ENCODE measurements at regions not wholly inside any gene's neighbourhood (a gene's known extent, or its start where the extent isn't known, plus 50 kb on each side); places are given as distances from the start of the nearest gene placed in this dataset.

DNA sequence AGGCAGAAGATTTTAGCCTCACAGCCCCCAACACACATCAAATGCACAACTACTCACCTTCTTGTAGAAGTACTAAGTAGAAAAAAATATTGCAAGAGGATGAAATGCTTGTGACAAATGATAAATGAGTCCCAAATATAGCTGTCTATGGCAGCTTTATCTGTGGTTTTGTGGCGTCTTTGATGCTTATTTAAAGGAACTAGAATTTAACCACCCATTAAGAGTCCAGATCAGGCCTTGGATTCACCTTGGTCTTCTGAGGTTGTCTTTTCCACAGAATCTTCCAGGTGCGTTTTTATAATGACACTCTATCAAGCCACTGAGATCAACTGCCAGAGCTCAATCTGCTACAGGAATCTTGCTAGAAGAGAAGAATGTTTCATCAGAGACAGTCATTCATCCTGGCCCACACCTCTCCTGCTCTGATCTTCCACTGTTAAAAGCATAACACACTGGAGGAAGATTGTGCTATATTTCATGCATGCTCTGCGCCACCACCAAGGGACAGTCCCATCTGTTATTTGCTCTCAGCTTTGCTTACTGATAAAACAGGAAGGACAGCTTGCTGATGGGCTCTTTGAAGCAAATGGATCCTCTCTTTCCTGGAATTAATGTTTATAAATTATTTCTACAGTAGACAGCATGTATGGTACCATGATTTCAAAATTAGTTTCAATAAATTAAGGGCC lies 144.1 kb downstream of the SLC7A11 start:
- Histone ChIP-seq H3K36me3 (ENCODE audit: insufficient read depth, low read length) (no peaks in the 10 kb centered on the region), H3K79me2 (ENCODE audit: control insufficient read depth, insufficient read depth, low read length, unreplicated experiment) (no peaks in the 10 kb centered on the region), H3K4me1 (ENCODE audit: control insufficient read depth, insufficient read depth, low read length, unreplicated experiment) (no peaks in the 10 kb centered on the region), H3K27me3 (ENCODE audit: insufficient read depth, low read length) (no peaks in the 10 kb centered on the region), H3K27ac (ENCODE audit: low read depth, low read length) (no peak overlapping the region), H2AFZ (ENCODE audit: low read length, unreplicated experiment) (no peak overlapping the region), H3K4me3 (ENCODE audit: low read depth, low read length) (no peak overlapping the region)

DNA sequence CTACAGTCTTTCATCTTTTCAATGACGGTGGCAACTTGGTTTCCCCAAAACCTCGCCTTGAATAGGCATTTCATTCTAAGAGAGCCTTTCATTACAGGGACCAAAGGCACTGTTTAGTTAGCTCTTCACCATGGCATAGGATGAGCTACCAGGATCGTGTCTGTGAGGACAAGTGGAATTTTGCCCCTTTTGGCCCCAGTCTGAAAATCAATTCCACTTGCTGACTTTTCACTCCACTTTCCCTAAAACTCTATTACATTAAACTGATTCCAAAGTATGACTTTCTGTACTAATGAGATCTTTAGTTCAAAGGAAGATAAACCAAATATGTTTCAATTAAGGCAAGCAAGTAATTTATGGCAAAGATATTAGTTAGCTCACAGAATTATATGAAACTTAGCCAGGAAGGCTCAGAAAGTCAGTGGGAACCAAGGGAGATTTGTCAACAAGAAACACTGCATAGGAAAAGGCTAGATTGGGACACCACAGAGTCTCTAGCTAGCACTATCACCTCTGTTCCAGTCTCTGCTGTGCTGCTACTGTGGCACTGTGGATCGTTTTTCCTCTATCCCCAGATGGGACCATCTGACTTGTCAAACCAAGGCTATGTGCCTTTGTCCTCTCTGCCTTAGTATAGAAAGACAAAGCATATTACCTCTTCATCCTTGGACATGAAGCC lies 145.6 kb downstream of the SLC7A11 start:
- H3K79me2 ChIP-seq (ENCODE audit: control insufficient read depth, insufficient read depth, low read length, unreplicated experiment) = no peaks in the 10 kb centered on the region
- H3K4me1 ChIP-seq (ENCODE audit: control insufficient read depth, insufficient read depth, low read length, unreplicated experiment) = no peaks in the 10 kb centered on the region
- H3K27me3 ChIP-seq (ENCODE audit: insufficient read depth, low read length) = no peaks in the 10 kb centered on the region
- no peak overlapping the region for H3K4me3 ChIP-seq (ENCODE audit: low read depth, low read length)
- no peak overlapping the region for H2AFZ ChIP-seq (ENCODE audit: low read length, unreplicated experiment)
- H3K27ac ChIP-seq (ENCODE audit: low read depth, low read length) = no peak overlapping the region
- no peaks in the 10 kb centered on the region for H3K36me3 ChIP-seq (ENCODE audit: insufficient read depth, low read length)

DNA sequence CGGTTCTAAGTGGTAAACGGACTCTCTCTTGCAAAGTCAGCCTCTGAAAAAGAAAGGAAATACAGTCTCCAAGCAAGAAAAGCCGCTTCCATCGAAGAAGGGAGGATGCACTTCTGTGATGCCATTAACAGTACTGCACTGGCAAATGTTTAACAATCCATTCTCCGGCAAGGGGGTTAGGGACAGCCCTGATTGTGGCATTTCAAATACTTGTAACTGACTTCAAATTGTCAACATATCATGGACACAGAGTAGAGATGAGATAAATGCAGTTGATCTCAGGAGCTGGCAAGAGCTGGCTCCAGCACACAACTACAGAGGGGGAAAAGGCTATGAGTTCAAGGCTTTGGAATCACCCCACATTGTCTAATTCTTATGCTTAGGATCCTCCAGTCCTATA lies 146.8 kb downstream of the SLC7A11 start:
- Histone ChIP-seq H3K4me1 (ENCODE audit: control insufficient read depth, insufficient read depth, low read length, unreplicated experiment) (no peaks in the 10 kb centered on the region), H3K79me2 (ENCODE audit: control insufficient read depth, insufficient read depth, low read length, unreplicated experiment) (no peaks in the 10 kb centered on the region), H3K27ac (ENCODE audit: low read depth, low read length) (no peak overlapping the region), H3K36me3 (ENCODE audit: insufficient read depth, low read length) (no peaks in the 10 kb centered on the region), H3K4me3 (ENCODE audit: low read depth, low read length) (no peak overlapping the region), H2AFZ (ENCODE audit: low read length, unreplicated experiment) (no peak overlapping the region), H3K27me3 (ENCODE audit: insufficient read depth, low read length) (no peaks in the 10 kb centered on the region)

DNA sequence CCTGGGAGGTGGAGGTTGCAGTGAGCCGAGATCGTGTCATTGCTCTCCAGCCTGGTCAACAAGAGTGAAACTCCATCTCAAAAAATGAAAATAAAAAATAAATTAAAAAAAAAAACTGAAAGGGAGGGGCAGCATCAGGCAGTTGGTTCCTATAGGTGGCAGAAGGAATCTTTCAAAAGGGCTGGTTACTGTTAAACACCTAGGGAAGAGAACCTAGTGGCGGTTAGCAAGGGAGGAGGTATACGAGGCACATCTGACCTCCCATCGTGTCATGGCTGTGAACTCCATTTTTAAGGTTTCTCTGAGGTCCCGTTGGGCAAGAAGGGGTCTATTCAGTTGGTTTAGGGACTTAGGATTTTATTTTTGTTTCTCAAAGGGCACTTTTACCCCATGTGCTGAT lies 150.1 kb downstream of the SLC7A11 start:
- H3K36me3 ChIP-seq (ENCODE audit: insufficient read depth, low read length) = no peaks in the 10 kb centered on the region
- H3K79me2 ChIP-seq (ENCODE audit: control insufficient read depth, insufficient read depth, low read length, unreplicated experiment) = no peaks in the 10 kb centered on the region
- H3K27me3 ChIP-seq (ENCODE audit: insufficient read depth, low read length) = no peaks in the 10 kb centered on the region
- H3K27ac ChIP-seq (ENCODE audit: low read depth, low read length) = no peak overlapping the region
- H2AFZ ChIP-seq (ENCODE audit: low read length, unreplicated experiment) = no peak overlapping the region
- H3K4me1 ChIP-seq (ENCODE audit: control insufficient read depth, insufficient read depth, low read length, unreplicated experiment) = no peaks in the 10 kb centered on the region
- no peak overlapping the region for H3K4me3 ChIP-seq (ENCODE audit: low read depth, low read length)

DNA sequence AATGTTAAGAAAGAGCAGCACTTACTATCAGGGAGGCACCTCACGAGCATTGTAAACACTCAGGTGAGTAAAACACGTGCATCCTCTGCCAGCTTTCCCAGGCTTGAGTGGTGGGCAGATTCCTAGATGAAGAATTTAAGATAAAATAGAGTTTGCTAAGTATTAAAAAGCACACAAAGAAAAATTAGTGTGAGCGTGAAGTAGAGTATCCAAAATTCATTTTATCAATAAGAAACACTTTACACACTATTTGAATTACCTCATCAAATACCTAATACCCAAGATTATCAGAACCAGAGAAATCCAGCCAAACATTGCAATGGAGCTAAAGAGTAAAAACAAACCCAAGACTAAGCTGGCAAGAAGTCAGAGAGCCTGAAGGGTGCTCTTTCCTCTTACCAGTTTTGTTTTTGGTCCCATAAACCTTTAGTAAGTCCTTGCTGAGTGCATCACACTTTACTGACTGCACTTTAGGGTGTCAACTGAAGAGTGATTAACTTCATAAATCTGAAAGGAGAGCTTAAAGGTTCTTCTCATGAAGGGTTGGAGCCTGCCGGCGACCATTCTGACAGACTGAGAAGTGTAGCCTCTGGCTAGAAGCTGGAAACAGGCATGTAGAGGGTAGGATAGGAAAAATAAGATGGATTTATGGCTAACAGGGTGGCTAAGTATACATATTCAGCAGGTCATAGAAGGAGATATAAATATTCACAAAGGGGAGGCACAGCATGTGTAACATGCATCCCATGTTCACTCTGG lies 151.1 kb downstream of the SLC7A11 start:
- H3K4me3 ChIP-seq (ENCODE audit: low read depth, low read length) = 0 out of 2 replicates have a peak overlapping the region, but pooled peaks have one; percentile 66
- H3K4me1 ChIP-seq (ENCODE audit: control insufficient read depth, insufficient read depth, low read length, unreplicated experiment) = no peaks in the 10 kb centered on the region
- no peak overlapping the region for H3K27ac ChIP-seq (ENCODE audit: low read depth, low read length)
- H3K36me3 ChIP-seq (ENCODE audit: insufficient read depth, low read length) = no peaks in the 10 kb centered on the region
- H3K27me3 ChIP-seq (ENCODE audit: insufficient read depth, low read length) = no peaks in the 10 kb centered on the region
- no peaks in the 10 kb centered on the region for H3K79me2 ChIP-seq (ENCODE audit: control insufficient read depth, insufficient read depth, low read length, unreplicated experiment)
- H2AFZ ChIP-seq (ENCODE audit: low read length, unreplicated experiment) = peak overlapping the region; percentile 73

DNA sequence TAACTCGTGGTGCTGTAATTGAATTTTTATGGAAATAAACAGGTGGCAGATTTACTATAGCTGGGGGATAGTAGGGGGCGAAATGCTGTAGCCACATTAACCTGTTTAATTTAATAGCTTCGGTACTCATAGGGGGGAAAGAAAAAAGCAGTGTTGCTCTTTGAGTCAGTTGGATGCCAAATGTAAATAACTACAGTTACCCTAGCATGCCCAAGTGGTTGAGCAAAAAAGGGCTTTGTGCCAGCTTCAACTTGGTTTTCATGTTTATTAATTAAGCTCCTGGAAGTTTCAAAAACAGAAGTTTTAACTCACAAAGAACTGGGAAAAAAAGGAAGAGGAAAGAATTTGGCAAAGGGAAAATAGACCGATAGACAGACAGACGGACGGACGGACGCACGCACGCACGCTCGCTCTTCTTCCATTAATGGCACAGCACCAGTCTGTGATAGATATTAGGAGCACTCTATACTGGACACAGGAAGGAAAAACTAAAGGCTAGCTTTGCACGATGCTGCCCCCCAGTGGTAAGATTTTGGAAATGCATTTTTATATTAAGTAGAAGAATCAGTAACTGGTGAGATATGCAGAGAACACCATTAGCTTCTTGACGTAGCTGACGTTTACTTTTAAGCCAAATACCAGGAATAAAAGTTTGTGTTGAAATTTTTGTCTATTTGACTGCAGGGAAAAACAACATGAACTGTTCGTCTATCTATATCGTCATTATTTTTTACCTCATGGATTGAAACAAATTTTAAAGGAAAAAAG lies 151.8 kb downstream of the SLC7A11 start:
- H3K4me1 ChIP-seq (ENCODE audit: control insufficient read depth, insufficient read depth, low read length, unreplicated experiment) = no peaks in the 10 kb centered on the region
- H3K27ac ChIP-seq (ENCODE audit: low read depth, low read length) = no peak overlapping the region
- no peaks in the 10 kb centered on the region for H3K27me3 ChIP-seq (ENCODE audit: insufficient read depth, low read length)
- no peaks in the 10 kb centered on the region for H3K79me2 ChIP-seq (ENCODE audit: control insufficient read depth, insufficient read depth, low read length, unreplicated experiment)
- H3K4me3 ChIP-seq (ENCODE audit: low read depth, low read length) = peak overlapping the region; percentile 66
- H3K36me3 ChIP-seq (ENCODE audit: insufficient read depth, low read length) = no peaks in the 10 kb centered on the region
- H2AFZ ChIP-seq (ENCODE audit: low read length, unreplicated experiment) = peak overlapping the region; percentile 47

DNA sequence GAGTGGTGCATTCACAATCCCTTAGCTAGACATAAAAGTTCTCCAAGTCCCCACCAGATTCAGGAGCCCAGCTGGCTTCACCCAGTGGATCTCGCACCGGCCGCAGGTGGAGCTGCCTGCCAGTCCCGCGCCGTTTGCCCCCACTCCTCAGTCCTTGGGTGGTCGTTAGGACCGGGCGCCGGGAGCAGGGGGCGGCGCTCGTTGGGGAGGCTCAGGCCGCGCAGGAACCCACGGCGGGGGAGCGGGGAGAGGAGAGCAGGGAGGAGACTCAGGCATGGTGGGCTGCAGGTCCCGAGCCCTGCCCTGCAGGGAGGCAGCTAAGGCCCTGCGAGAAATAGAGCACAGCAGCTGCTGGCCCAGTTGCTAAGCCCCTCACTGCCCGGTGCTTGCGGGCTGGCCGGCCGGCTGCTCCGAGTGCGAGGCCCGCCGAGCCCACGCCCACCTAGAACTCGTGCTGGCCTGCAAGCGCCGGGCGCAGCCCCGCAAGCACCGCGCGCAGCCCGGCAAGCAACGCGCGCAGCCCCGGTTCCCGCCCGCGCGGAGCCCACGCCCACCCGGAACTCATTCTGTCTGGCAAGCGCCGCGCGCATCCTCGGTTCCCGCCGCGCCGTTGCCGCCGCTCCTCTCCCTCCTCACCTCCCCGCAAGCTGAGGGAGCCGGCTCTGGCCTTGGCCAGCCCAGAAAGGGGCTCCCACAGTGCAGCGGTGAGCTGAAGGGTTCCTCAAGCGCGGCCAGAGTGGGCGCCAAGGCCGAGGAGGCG lies 153.5 kb downstream of the SLC7A11 start:
- Histone ChIP-seq H3K79me2 (ENCODE audit: control insufficient read depth, insufficient read depth, low read length, unreplicated experiment) (no peaks in the 10 kb centered on the region), H2AFZ (ENCODE audit: low read length, unreplicated experiment) (no peak overlapping the region), H3K4me1 (ENCODE audit: control insufficient read depth, insufficient read depth, low read length, unreplicated experiment) (no peaks in the 10 kb centered on the region), H3K27ac (ENCODE audit: low read depth, low read length) (no peak overlapping the region), H3K27me3 (ENCODE audit: insufficient read depth, low read length) (no peaks in the 10 kb centered on the region), H3K36me3 (ENCODE audit: insufficient read depth, low read length) (no peaks in the 10 kb centered on the region), H3K4me3 (ENCODE audit: low read depth, low read length) (no peak overlapping the region)

DNA sequence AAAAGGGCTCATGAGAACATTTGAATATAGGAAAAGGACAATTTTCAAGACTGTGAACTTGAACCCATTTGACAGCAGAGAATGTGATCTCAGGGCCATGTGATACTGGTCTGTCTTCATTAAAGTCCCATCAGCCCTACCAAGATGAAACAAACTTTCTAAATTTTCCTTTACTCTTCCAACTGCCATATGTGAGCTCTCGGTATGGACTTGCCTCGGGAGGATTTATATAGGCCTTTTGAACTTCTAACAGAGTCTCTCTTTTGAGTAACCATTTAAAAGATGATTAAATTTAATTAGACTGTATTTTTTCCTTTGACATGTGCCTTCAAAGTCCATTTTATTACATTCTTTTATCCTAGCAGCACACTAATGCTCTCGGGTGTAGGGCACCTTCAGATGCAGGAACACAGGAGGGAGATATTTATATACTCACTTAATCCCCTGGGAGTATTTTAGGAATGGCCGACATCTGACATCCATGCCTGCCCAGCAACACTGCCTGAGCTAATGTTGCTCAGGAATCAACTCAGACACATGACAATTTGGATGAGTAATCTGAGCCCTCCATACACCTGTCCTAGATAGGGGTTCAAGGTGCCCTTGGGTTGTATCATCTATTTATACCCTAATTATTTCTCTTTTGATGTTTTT lies 155.0 kb downstream of the SLC7A11 start:
- Histone ChIP-seq H3K79me2 (ENCODE audit: control insufficient read depth, insufficient read depth, low read length, unreplicated experiment) (no peaks in the 10 kb centered on the region), H3K4me3 (ENCODE audit: low read depth, low read length) (no peak overlapping the region), H3K27ac (ENCODE audit: low read depth, low read length) (no peak overlapping the region), H3K4me1 (ENCODE audit: control insufficient read depth, insufficient read depth, low read length, unreplicated experiment) (no peaks in the 10 kb centered on the region), H2AFZ (ENCODE audit: low read length, unreplicated experiment) (no peak overlapping the region), H3K27me3 (ENCODE audit: insufficient read depth, low read length) (no peaks in the 10 kb centered on the region), H3K36me3 (ENCODE audit: insufficient read depth, low read length) (no peaks in the 10 kb centered on the region)

DNA sequence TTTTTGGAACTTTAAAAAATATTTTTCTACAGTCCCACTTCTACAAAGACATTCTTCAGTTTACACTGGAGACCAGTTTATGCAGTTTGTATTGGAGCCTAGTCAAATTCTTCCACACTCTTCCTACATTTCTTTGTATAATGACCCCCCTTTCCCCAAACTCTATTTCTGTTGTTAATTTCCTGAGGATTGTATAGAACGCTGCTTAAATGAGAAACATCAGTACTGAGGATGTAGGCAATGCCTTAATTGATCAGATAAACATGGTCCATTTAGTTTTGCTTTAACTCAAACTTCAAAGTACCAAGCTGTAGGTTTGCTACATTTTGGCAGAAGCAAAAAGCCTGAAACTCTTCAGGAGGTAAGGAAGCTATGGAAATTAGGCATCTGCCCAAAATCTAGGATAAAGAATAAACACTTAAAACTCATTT lies 155.5 kb downstream of the SLC7A11 start:
- Histone ChIP-seq H3K4me3 (ENCODE audit: low read depth, low read length) (no peak overlapping the region), H2AFZ (ENCODE audit: low read length, unreplicated experiment) (no peak overlapping the region), H3K79me2 (ENCODE audit: control insufficient read depth, insufficient read depth, low read length, unreplicated experiment) (no peaks in the 10 kb centered on the region), H3K27ac (ENCODE audit: low read depth, low read length) (no peak overlapping the region), H3K27me3 (ENCODE audit: insufficient read depth, low read length) (no peaks in the 10 kb centered on the region), H3K4me1 (ENCODE audit: control insufficient read depth, insufficient read depth, low read length, unreplicated experiment) (no peaks in the 10 kb centered on the region), H3K36me3 (ENCODE audit: insufficient read depth, low read length) (no peaks in the 10 kb centered on the region)

Data from ACC112 (cell line).